Mesenchymal stem cell (in vitro differentiated cells and primary cell): ENCODE measurements at regions not wholly inside any gene's neighbourhood (a gene's known extent, or its start where the extent isn't known, plus 50 kb on each side); places are given as distances from the start of the nearest gene placed in this dataset.

Experiments
- DNase-seq: peaks from one replicate; pipeline ENCODE4 v3.0.0-alpha.2; 2013
- H2AFZ ChIP-seq: one replicate; pipeline ENCODE4 v1.6.1; 2013; ENCODE audit warnings: low read depth, mild to moderate bottlenecking, control low read depth, inconsistent platforms, low read length, moderate library complexity
- H2AK5ac ChIP-seq: 2 replicates; pipeline ENCODE4 v1.6.1; 2013; ENCODE audit warnings: low read length, moderate library complexity, mild to moderate bottlenecking, inconsistent platforms; ENCODE audit not compliant: severe bottlenecking
- H2BK120ac ChIP-seq: one replicate; pipeline ENCODE4 v1.6.1; 2013; ENCODE audit warnings: low read depth, mild to moderate bottlenecking, inconsistent platforms, low read length, moderate library complexity
- H2BK12ac ChIP-seq, 2 experiments: one replicate each; pipeline ENCODE4 v1.6.1; 2013; ENCODE audit warnings: inconsistent platforms in 2 of 2, low read length in 2 of 2, mild to moderate bottlenecking in 2 of 2, moderate library complexity in 2 of 2, control low read depth in 1 of 2
- H2BK15ac ChIP-seq: one replicate; pipeline ENCODE4 v1.6.1; 2013; ENCODE audit warnings: mild to moderate bottlenecking, low read depth, inconsistent platforms; ENCODE audit not compliant: poor library complexity, severe bottlenecking
- H2BK5ac ChIP-seq: 2 replicates; pipeline ENCODE4 v1.6.1; 2013; ENCODE audit warnings: low read depth, mild to moderate bottlenecking, low read length, control low read depth, inconsistent platforms; ENCODE audit not compliant: poor library complexity, severe bottlenecking
- H3K14ac ChIP-seq, 2 experiments: one replicate each; pipeline ENCODE4 v1.6.1; 2013; ENCODE audit warnings: inconsistent platforms in 2 of 2, low read length in 2 of 2, control low read depth in 1 of 2, mild to moderate bottlenecking in 1 of 2, moderate library complexity in 1 of 2
- H3K18ac ChIP-seq, 2 experiments: one replicate each; pipeline ENCODE4 v1.6.1; 2013; ENCODE audit warnings: inconsistent platforms in 2 of 2, low read length in 2 of 2, control low read depth in 1 of 2, low read depth in 1 of 2, mild to moderate bottlenecking in 1 of 2
- H3K23ac ChIP-seq, 2 experiments: one replicate each; pipeline ENCODE4 v1.6.1; 2013; ENCODE audit warnings: inconsistent platforms in 2 of 2, low read length in 2 of 2, mild to moderate bottlenecking in 2 of 2, moderate library complexity in 2 of 2, control low read depth in 1 of 2
- H3K27ac ChIP-seq: 2 replicates; pipeline ENCODE4 v1.5.1; 2013; ENCODE audit warnings: mild to moderate bottlenecking, moderate library complexity, low read length, control low read depth, inconsistent platforms; ENCODE audit not compliant: poor library complexity, severe bottlenecking
- H3K27me3 ChIP-seq, 2 experiments: 2 replicates each; pipeline versions ENCODE4 v1.6.1 to v1.7.0; 2013; ENCODE audit warnings: low read length in 2 of 2, mild to moderate bottlenecking in 2 of 2, moderate library complexity in 2 of 2, control low read depth in 1 of 2, inconsistent platforms in 1 of 2; ENCODE audit not compliant: control insufficient read depth in 1 of 2, insufficient read depth in 1 of 2
- H3K36me3 ChIP-seq, 2 experiments: 2 replicates each; pipeline versions ENCODE4 v1.6.1 to v1.7.0; 2013; ENCODE audit warnings: low read length in 2 of 2, control low read depth in 1 of 2, inconsistent platforms in 1 of 2, low read depth in 1 of 2, mild to moderate bottlenecking in 1 of 2; ENCODE audit not compliant: insufficient read depth in 2 of 2, control insufficient read depth in 1 of 2
- H3K4ac ChIP-seq, 2 experiments: one replicate each; pipeline ENCODE4 v1.6.1; 2013; ENCODE audit warnings: inconsistent platforms in 2 of 2, low read length in 2 of 2, mild to moderate bottlenecking in 2 of 2, moderate library complexity in 2 of 2, control low read depth in 1 of 2, low read depth in 1 of 2
- H3K4me1 ChIP-seq: 2 replicates; pipeline ENCODE4 v1.6.1; 2013; ENCODE audit warnings: low read depth, low read length, control low read depth; ENCODE audit not compliant: control insufficient read depth, insufficient read depth
- H3K4me2 ChIP-seq: 2 replicates; pipeline ENCODE4 v1.6.1; 2013; ENCODE audit warnings: low read length, mild to moderate bottlenecking, inconsistent platforms; ENCODE audit not compliant: poor library complexity, severe bottlenecking
- H3K4me3 ChIP-seq, 2 experiments: 2 replicates each; pipeline versions ENCODE4 v1.5.1 to v1.7.0; 2013; ENCODE audit warnings: low read length in 2 of 2, mild to moderate bottlenecking in 2 of 2, control low read depth in 1 of 2, low read depth in 1 of 2; ENCODE audit not compliant: insufficient read depth in 1 of 2
- H3K79me1 ChIP-seq: replicated peaks from 2 replicates; pipeline ENCODE4 v1.6.1; 2013; ENCODE audit warnings: mild to moderate bottlenecking, control low read depth, low read length, inconsistent platforms; ENCODE audit not compliant: poor library complexity, severe bottlenecking
- H3K9ac ChIP-seq: 2 replicates; pipeline ENCODE4 v1.7.0; 2013; ENCODE audit warnings: mild to moderate bottlenecking, low read length, moderate library complexity
- H3K9me3 ChIP-seq: 2 replicates; pipeline ENCODE4 v1.7.0; 2013; ENCODE audit warnings: mild to moderate bottlenecking, low read length; ENCODE audit not compliant: control insufficient read depth
- H4K8ac ChIP-seq: one replicate; pipeline ENCODE4 v1.6.1; 2013; ENCODE audit warnings: inconsistent platforms, mild to moderate bottlenecking, low read length, moderate library complexity
- H4K91ac ChIP-seq: one replicate; pipeline ENCODE4 v1.6.1; 2013; ENCODE audit warnings: mild to moderate bottlenecking, low read length, inconsistent platforms
- WGBS: methylation state at CpG from one replicate; pipeline ENCODE4 v1.1.7; 2013; ENCODE audit warnings: mixed read lengths; 5-methylcytosine and 5-hydroxymethylcytosine counted together

- Histone ChIP-seq H2BK5ac (no peak overlapping the region), H2BK15ac (no peak overlapping the region), H2BK120ac (no peak overlapping the region), H3K36me3 (no peaks in the 10 kb centered on the region), H3K27ac (no peak overlapping the region), H3K9me3 (no peaks in the 10 kb centered on the region), H3K14ac (no peak overlapping the region), H3K27me3 (no peaks in the 10 kb centered on the region), H2AK5ac (no peak overlapping the region), H2AFZ (no peak overlapping the region), H4K8ac (no peak overlapping the region), H3K18ac (no peak overlapping the region), H3K23ac (no peak overlapping the region), H3K9ac (no peak overlapping the region), H3K4ac (no peak overlapping the region), H3K4me3 (no peak overlapping the region), H3K4me2 (no peak overlapping the region), H3K4me1 (peaks cover 5% of the 10 kb centered on the region), H2BK12ac (no peak overlapping the region), H4K91ac (no peak overlapping the region), H3K79me1 (peaks cover 30% of the 10 kb centered on the region)
- 93% methylated on average over 5 of the region's 5 CpGs for WGBS
- DNase-seq, result no peak
These were observed 82.0 kb upstream of the ARHGAP32 start for GRCh38 chr11:129273944-129274711.

GRCh38 chr11:129273322-129273721, 81.2 kb upstream of the ARHGAP32 start:
- Histone ChIP-seq H3K9ac (no peak overlapping the region), H3K36me3 (no peaks in the 10 kb centered on the region), H3K23ac (no peak overlapping the region), H2AK5ac (no peak overlapping the region), H4K91ac (no peak overlapping the region), H3K9me3 (no peaks in the 10 kb centered on the region), H3K4me3 (no peak overlapping the region), H2BK15ac (no peak overlapping the region), H3K4me1 (peaks cover 4% of the 10 kb centered on the region), H3K27ac (no peak overlapping the region), H3K27me3 (no peaks in the 10 kb centered on the region), H3K18ac (no peak overlapping the region), H3K79me1 (peaks cover 30% of the 10 kb centered on the region), H2AFZ (no peak overlapping the region), H3K14ac (no peak overlapping the region), H3K4ac (no peak overlapping the region), H2BK5ac (no peak overlapping the region), H2BK12ac (no peak overlapping the region), H4K8ac (no peak overlapping the region), H2BK120ac (no peak overlapping the region), H3K4me2 (no peak overlapping the region)
- no peak for DNase-seq

DNA sequence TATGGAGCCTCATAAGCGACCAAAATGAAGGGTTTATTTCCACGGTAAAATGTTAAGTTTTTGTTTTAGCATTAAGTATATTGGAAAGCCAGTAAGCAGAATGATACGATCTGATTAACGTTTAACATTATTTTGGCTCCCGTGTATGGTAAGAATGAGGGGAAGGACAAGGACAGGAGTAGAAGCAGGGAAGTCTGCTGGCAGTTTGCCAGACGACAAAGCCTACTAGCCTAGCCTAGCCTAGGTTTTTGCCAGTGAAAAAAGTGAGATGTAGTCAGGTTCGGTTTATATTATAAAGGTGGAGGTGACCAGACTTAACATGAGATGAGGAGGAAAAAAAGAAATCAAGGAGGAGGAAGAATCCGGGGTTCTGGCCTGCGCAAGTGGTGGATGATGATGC, 78.9 kb upstream of the ARHGAP32 start:
- no peak for DNase-seq
- Histone ChIP-seq H3K4me3 (no peak overlapping the region), H3K9ac (no peak overlapping the region), H3K4ac (no peak overlapping the region), H3K36me3 (peaks cover 0 to 4% of the 10 kb centered on the region in 2 experiments), H2BK5ac (no peak overlapping the region), H2BK15ac (no peak overlapping the region), H3K27me3 (no peaks in the 10 kb centered on the region), H3K4me1 (peaks cover 2% of the 10 kb centered on the region), H3K79me1 (peaks cover 41% of the 10 kb centered on the region), H3K23ac (no peak overlapping the region), H3K9me3 (no peaks in the 10 kb centered on the region), H2AFZ (no peak overlapping the region), H3K14ac (no peak overlapping the region), H2AK5ac (no peak overlapping the region), H4K91ac (no peak overlapping the region), H2BK12ac (no peak overlapping the region), H3K27ac (no peak overlapping the region), H3K4me2 (no peak overlapping the region), H2BK120ac (no peak overlapping the region), H3K18ac (no peak overlapping the region), H4K8ac (no peak overlapping the region)
- 85% methylated on average over 9 of the region's 9 CpGs for WGBS

DNA sequence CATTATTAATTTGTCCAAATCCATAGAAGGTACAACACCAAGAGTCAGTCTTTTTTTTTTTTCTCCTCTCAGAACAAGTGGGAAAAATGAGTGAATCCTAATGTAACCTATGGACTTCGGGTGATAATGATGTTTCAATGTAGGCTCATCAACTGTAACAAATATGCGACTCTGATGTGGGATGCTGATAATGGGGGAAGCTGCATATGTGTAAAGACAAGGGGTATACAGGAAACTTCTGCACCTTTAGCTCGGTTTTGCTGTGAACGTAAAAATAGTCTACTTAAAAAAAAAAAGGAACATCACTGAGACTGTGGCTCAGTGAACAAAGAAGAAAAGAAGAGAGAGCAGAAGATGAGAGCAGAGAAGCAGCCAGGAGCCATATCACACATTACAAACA, 78.3 kb upstream of the ARHGAP32 start:
- no peak overlapping the region for H2AK5ac ChIP-seq
- H3K4ac ChIP-seq, result no peak overlapping the region
- no peaks in the 10 kb centered on the region for H3K27me3 ChIP-seq
- H3K4me2 ChIP-seq, result no peak overlapping the region
- no peaks in the 10 kb centered on the region for H3K4me1 ChIP-seq
- no peak overlapping the region for H4K8ac ChIP-seq
- H3K9ac ChIP-seq, result no peak overlapping the region
- no peak overlapping the region for H3K23ac ChIP-seq
- no peak overlapping the region for H2BK5ac ChIP-seq
- H3K14ac ChIP-seq, result no peak overlapping the region
- 95% methylated on average over 2 of the region's 4 CpGs for WGBS
- no peak overlapping the region for H2BK12ac ChIP-seq
- H2BK15ac ChIP-seq, result no peak overlapping the region
- no peak overlapping the region for H3K18ac ChIP-seq
- H3K79me1 ChIP-seq, result peaks cover 40% of the 10 kb centered on the region
- H2AFZ ChIP-seq, result no peak overlapping the region
- no peak for DNase-seq
- no peaks in the 10 kb centered on the region for H3K9me3 ChIP-seq
- H2BK120ac ChIP-seq, result no peak overlapping the region
- peaks cover 0 to 4% of the 10 kb centered on the region in 2 experiments for H3K36me3 ChIP-seq
- no peak overlapping the region for H3K4me3 ChIP-seq
- H4K91ac ChIP-seq, result no peak overlapping the region
- H3K27ac ChIP-seq, result no peak overlapping the region
